ENCODE measurements at regions not wholly inside any gene's neighbourhood (a gene's known extent, or its start where the extent isn't known, plus 50 kb on each side); places are given as distances from the start of the nearest gene placed in this dataset.

- ChIA-PET CTCF (interaction anchor here (0.6 to 1.8 kb wide), 2 partner anchors 30 to 409 kb away, joined by 3 to 9 read pairs; no protein-coding TSS in a partner anchor), POLR2A (no interaction called here)
- no peak for TF ChIP-seq PKNOX1 (IDR thresholded peaks at IDR 0.05)
- peak; percentile 13; the same call in 1 of the 2 replicates for TF ChIP-seq ZNF384 (IDR thresholded peaks at IDR 0.05)
- no peak for DNase-seq (ENCODE audit: extremely low spot score)
These were observed 98.6 kb upstream of the ADAMTS19 start for GRCh38 chr5:129361441-129362025.

GRCh38 chr5:129362456-129362855 lies 97.6 kb upstream of the ADAMTS19 start:
- no peak for TF ChIP-seq SP1 (IDR thresholded peaks at IDR 0.05)
- TF ChIP-seq FOXK2 (IDR thresholded peaks at IDR 0.05), result no peak
- no peak for TF ChIP-seq NFRKB (IDR thresholded peaks at IDR 0.05)
- TF ChIP-seq ARNT (IDR thresholded peaks at IDR 0.05), result no peak
- no peak for TF ChIP-seq SUZ12 (IDR thresholded peaks at IDR 0.05)
- TF ChIP-seq BHLHE40 (IDR thresholded peaks at IDR 0.05; ENCODE audit: borderline replicate concordance), result no peak
- TF ChIP-seq LEF1 (IDR thresholded peaks at IDR 0.05; ENCODE audit: borderline replicate concordance), result no peak
- TF ChIP-seq ELF4 (IDR thresholded peaks at IDR 0.05), result no peak
- no peak for TF ChIP-seq HDGF (IDR thresholded peaks at IDR 0.05; ENCODE audit: borderline replicate concordance)
- POLR2A ChIA-PET, result no interaction called here

GRCh38 chr5:129363991-129364390 lies 96.1 kb upstream of the ADAMTS19 start:
- ChIA-PET POLR2A (no interaction called here), CTCF (interaction anchor here (1.1 kb wide), 1 partner anchor 26 kb away, joined by 3 read pairs; no protein-coding TSS in a partner anchor)
- TF ChIP-seq L3MBTL2 (conservative IDR thresholded peaks at IDR 0.05) (no peak), CTBP1 (IDR thresholded peaks at IDR 0.05; ENCODE audit: borderline replicate concordance) (no peak), ELF4 (IDR thresholded peaks at IDR 0.05) (no peak), FOXK2 (IDR thresholded peaks at IDR 0.05) (no peak), SP1 (IDR thresholded peaks at IDR 0.05) (no peak), LEF1 (IDR thresholded peaks at IDR 0.05; ENCODE audit: borderline replicate concordance) (no peak), TARDBP (IDR thresholded peaks at IDR 0.05) (no peak), HDGF (IDR thresholded peaks at IDR 0.05; ENCODE audit: borderline replicate concordance) (no peak), ARNT (IDR thresholded peaks at IDR 0.05) (no peak)
- DNase-seq (ENCODE audit: extremely low spot score), result no peak

More at GRCh38 chr5:129362456-129362855, 97.6 kb upstream of the ADAMTS19 start:
- CTCF ChIA-PET, result no interaction called here
- DNase-seq (ENCODE audit: extremely low spot score), result no peak

- no peak for DNase-seq (ENCODE audit: extremely low spot score)
- ChIA-PET POLR2A (no interaction called here), CTCF (no interaction called here)
- TF ChIP-seq PKNOX1 (IDR thresholded peaks at IDR 0.05) (no peak), FOXK2 (IDR thresholded peaks at IDR 0.05) (no peak), NFRKB (IDR thresholded peaks at IDR 0.05) (no peak)
These were observed 92.2 kb upstream of the ADAMTS19 start for GRCh38 chr5:129367883-129368282.

GRCh38 chr5:129372025-129372424 lies 88.1 kb upstream of the ADAMTS19 start:
- POLR2A ChIA-PET, result no interaction called here

GRCh38 chr5:129377504-129377903 lies 82.6 kb upstream of the ADAMTS19 start:
- TF ChIP-seq ELF4 (IDR thresholded peaks at IDR 0.05), result no peak
- no peak for TF ChIP-seq HDGF (IDR thresholded peaks at IDR 0.05; ENCODE audit: borderline replicate concordance)
- TF ChIP-seq SP1 (IDR thresholded peaks at IDR 0.05), result no peak
- TF ChIP-seq PKNOX1 (IDR thresholded peaks at IDR 0.05), result no peak
- TF ChIP-seq FOXM1 (IDR thresholded peaks at IDR 0.05; ENCODE audit: borderline replicate concordance), result no peak
- no peak for TF ChIP-seq FOXK2 (IDR thresholded peaks at IDR 0.05)
- TF ChIP-seq FOXA1 (IDR thresholded peaks at IDR 0.05), result no peak
- TF ChIP-seq NFRKB (IDR thresholded peaks at IDR 0.05), result no peak
- TF ChIP-seq ARNT (IDR thresholded peaks at IDR 0.05), result no peak
- TF ChIP-seq CTBP1 (IDR thresholded peaks at IDR 0.05; ENCODE audit: borderline replicate concordance), result no peak
- TF ChIP-seq ZNF384 (IDR thresholded peaks at IDR 0.05), result no peak
- TF ChIP-seq BHLHE40 (IDR thresholded peaks at IDR 0.05; ENCODE audit: borderline replicate concordance), result no peak
- no peak for TF ChIP-seq L3MBTL2 (conservative IDR thresholded peaks at IDR 0.05)
- no peak for TF ChIP-seq SUZ12 (IDR thresholded peaks at IDR 0.05)
- no peak for TF ChIP-seq TARDBP (IDR thresholded peaks at IDR 0.05)
- TF ChIP-seq LEF1 (IDR thresholded peaks at IDR 0.05; ENCODE audit: borderline replicate concordance), result no peak
- DNase-seq (ENCODE audit: extremely low spot score), result no peak
- CTCF ChIA-PET, result no interaction called here
- POLR2A ChIA-PET, result no interaction called here

More at GRCh38 chr5:129372025-129372424, 88.1 kb upstream of the ADAMTS19 start:
- CTCF ChIA-PET, result no interaction called here
- no peak for DNase-seq (ENCODE audit: extremely low spot score)
- TF ChIP-seq HDGF (IDR thresholded peaks at IDR 0.05; ENCODE audit: borderline replicate concordance) (no peak), BHLHE40 (IDR thresholded peaks at IDR 0.05; ENCODE audit: borderline replicate concordance) (no peak), PKNOX1 (IDR thresholded peaks at IDR 0.05) (no peak), TARDBP (IDR thresholded peaks at IDR 0.05) (no peak), NFRKB (IDR thresholded peaks at IDR 0.05) (no peak), ARNT (IDR thresholded peaks at IDR 0.05) (no peak), FOXM1 (IDR thresholded peaks at IDR 0.05; ENCODE audit: borderline replicate concordance) (no peak), CTBP1 (IDR thresholded peaks at IDR 0.05; ENCODE audit: borderline replicate concordance) (no peak), FOXA1 (IDR thresholded peaks at IDR 0.05) (no peak), L3MBTL2 (conservative IDR thresholded peaks at IDR 0.05) (no peak), LEF1 (IDR thresholded peaks at IDR 0.05; ENCODE audit: borderline replicate concordance) (no peak), ELF4 (IDR thresholded peaks at IDR 0.05) (no peak), SP1 (IDR thresholded peaks at IDR 0.05) (no peak), FOXK2 (IDR thresholded peaks at IDR 0.05) (no peak), ZNF384 (IDR thresholded peaks at IDR 0.05) (no peak), SUZ12 (IDR thresholded peaks at IDR 0.05) (no peak)
